Thymus (tissue), 11 donors: ENCODE measurements at regions not wholly inside any gene's neighbourhood (a gene's known extent, or its start where the extent isn't known, plus 50 kb on each side); places are given as distances from the start of the nearest gene placed in this dataset.
A peak's percentile ranks its signal among the peaks of the same experiment; 100 is the strongest.

ENCODE experiments used
- DNase-seq, 9 donors: peaks; one replicate each; pipeline ENCODE4 v3.0.0-alpha.2; 2013; ENCODE audit warnings: low spot score in 9 of 9, low read depth in 6 of 9, missing footprints in 1 of 9
- H3K27ac ChIP-seq, 2 donors: one replicate each; pipeline ENCODE4 v1.5.1; 2013; ENCODE audit warnings: control low read depth in 1 of 2, low read depth in 1 of 2, low read length in 1 of 2, mild to moderate bottlenecking in 1 of 2, moderate library complexity in 1 of 2
- H3K27me3 ChIP-seq, 2 donors: one replicate each; pipeline ENCODE4 v1.5.1; 2013; ENCODE audit warnings: low read length in 1 of 2; ENCODE audit not compliant: control insufficient read depth in 2 of 2, insufficient read depth in 1 of 2
- H3K36me3 ChIP-seq, 2 donors: one replicate each; pipeline ENCODE4 v1.5.1; 2013; ENCODE audit warnings: low read length in 1 of 2, mild to moderate bottlenecking in 1 of 2, moderate library complexity in 1 of 2; ENCODE audit not compliant: control insufficient read depth in 2 of 2, insufficient read depth in 2 of 2
- H3K4me1 ChIP-seq, 2 donors: one replicate each; pipeline ENCODE4 v1.5.1; 2013; ENCODE audit warnings: low read length in 2 of 2; ENCODE audit not compliant: control insufficient read depth in 2 of 2, insufficient read depth in 2 of 2
- H3K4me3 ChIP-seq, 2 donors: one replicate each; pipeline ENCODE4 v1.5.1; 2013; ENCODE audit warnings: low read length in 2 of 2, control low read depth in 1 of 2, mild to moderate bottlenecking in 1 of 2
- H3K9me3 ChIP-seq, 2 donors: one replicate each; pipeline ENCODE4 v1.5.1; 2013; ENCODE audit warnings: low read length in 1 of 2, mild to moderate bottlenecking in 1 of 2; ENCODE audit not compliant: control insufficient read depth in 2 of 2, insufficient read depth in 1 of 2
- whole genome bisulfite sequencing: extraction: QIAGEN DNeasy Blood & Tissue Kit; methylation state at CpG from one replicate; pipeline ENCODE4 v1.1.7; 2013; 5-methylcytosine and 5-hydroxymethylcytosine counted together
- donor health status: healthy.

GRCh38 chr3:64818196-64818595, 130.4 kb upstream of the ADAMTS9 start:
- Histone ChIP-seq H3K9me3 (no peaks in the 10 kb centered on the region), H3K27ac (no peak overlapping the region), H3K36me3 (no peaks in the 10 kb centered on the region), H3K4me1 (peaks cover 0 to 8% of the 10 kb centered on the region in 2 donors), H3K27me3 (no peaks in the 10 kb centered on the region), H3K4me3 (no peak overlapping the region)
- no peak for DNase-seq
- 98% methylated on average over 1 of the region's 1 CpG for WGBS

- Histone ChIP-seq H3K27ac (no peak overlapping the region), H3K4me1 (peaks cover 0 to 8% of the 10 kb centered on the region in 2 donors), H3K9me3 (no peaks in the 10 kb centered on the region), H3K36me3 (no peaks in the 10 kb centered on the region), H3K27me3 (no peaks in the 10 kb centered on the region), H3K4me3 (no peak overlapping the region)
- 93% methylated on average over 1 of the region's 1 CpG for WGBS
- no peak for DNase-seq
Measured at GRCh38 chr3:64816355-64816754, 128.6 kb upstream of the ADAMTS9 start.

GRCh38 chr3:64815789-64816188, 128.0 kb upstream of the ADAMTS9 start:
- H3K4me1 ChIP-seq, result peaks cover 0 to 8% of the 10 kb centered on the region in 2 donors
- no peak for DNase-seq
- no peaks in the 10 kb centered on the region for H3K27me3 ChIP-seq
- H3K4me3 ChIP-seq, result no peak overlapping the region
- H3K36me3 ChIP-seq, result no peaks in the 10 kb centered on the region
- H3K27ac ChIP-seq, result peak overlapping the region; percentile 15 to 32
- no peaks in the 10 kb centered on the region for H3K9me3 ChIP-seq
- 77% methylated on average over 4 of the region's 4 CpGs for WGBS

GRCh38 chr3:64815195-64815631, 127.4 kb upstream of the ADAMTS9 start:
- H3K9me3 ChIP-seq, result no peaks in the 10 kb centered on the region
- H3K27ac ChIP-seq, result peak overlapping the region in 1 of 2 donors; percentile 52
- peaks cover 0 to 8% of the 10 kb centered on the region in 2 donors for H3K4me1 ChIP-seq
- peak in 2 of 9 donors; percentile 8 to 12 for DNase-seq
- no peak overlapping the region for H3K4me3 ChIP-seq
- WGBS, result 78% methylated on average over 3 of the region's 3 CpGs
- no peaks in the 10 kb centered on the region for H3K27me3 ChIP-seq
- no peaks in the 10 kb centered on the region for H3K36me3 ChIP-seq

- 92% methylated on average over 2 of the region's 2 CpGs for WGBS
- DNase-seq, result no peak
- Histone ChIP-seq H3K36me3 (no peaks in the 10 kb centered on the region), H3K9me3 (no peaks in the 10 kb centered on the region), H3K27ac (no peak overlapping the region), H3K4me3 (no peak overlapping the region), H3K27me3 (no peaks in the 10 kb centered on the region), H3K4me1 (peaks cover 0 to 8% of the 10 kb centered on the region in 2 donors)
Measured at GRCh38 chr3:64814351-64814750, 126.6 kb upstream of the ADAMTS9 start.

- H3K36me3 ChIP-seq, result no peaks in the 10 kb centered on the region
- H3K27me3 ChIP-seq, result no peaks in the 10 kb centered on the region
- no peaks in the 10 kb centered on the region for H3K9me3 ChIP-seq
- H3K27ac ChIP-seq, result no peak overlapping the region
- H3K4me3 ChIP-seq, result no peak overlapping the region
- H3K4me1 ChIP-seq, result peaks cover 0 to 8% of the 10 kb centered on the region in 2 donors
- WGBS, result 89% methylated on average over 3 of the region's 3 CpGs
- no peak for DNase-seq
Measured at GRCh38 chr3:64813326-64813725, 125.5 kb upstream of the ADAMTS9 start.

- Histone ChIP-seq H3K4me1 (peaks cover 0 to 5% of the 10 kb centered on the region in 2 donors), H3K4me3 (no peak overlapping the region), H3K36me3 (no peaks in the 10 kb centered on the region), H3K27ac (no peak overlapping the region), H3K9me3 (no peaks in the 10 kb centered on the region), H3K27me3 (no peaks in the 10 kb centered on the region)
- 85% methylated on average over 2 of the region's 2 CpGs for WGBS
- no peak for DNase-seq
Measured at GRCh38 chr3:64809086-64809485, 121.3 kb upstream of the ADAMTS9 start.

GRCh38 chr3:64808061-64808460, 120.3 kb upstream of the ADAMTS9 start:
- DNase-seq, result no peak
- Histone ChIP-seq H3K9me3 (no peaks in the 10 kb centered on the region), H3K27ac (no peak overlapping the region), H3K4me1 (no peaks in the 10 kb centered on the region), H3K36me3 (no peaks in the 10 kb centered on the region), H3K4me3 (no peak overlapping the region), H3K27me3 (no peaks in the 10 kb centered on the region)

GRCh38 chr3:64806668-64807605, 119.1 kb upstream of the ADAMTS9 start:
- H3K4me1 ChIP-seq, result no peaks in the 10 kb centered on the region

More at GRCh38 chr3:64806668-64807605, 119.1 kb upstream of the ADAMTS9 start:
- H3K27ac ChIP-seq, result no peak overlapping the region
- no peaks in the 10 kb centered on the region for H3K9me3 ChIP-seq
- H3K4me3 ChIP-seq, result no peak overlapping the region
- DNase-seq, result no peak
- no peaks in the 10 kb centered on the region for H3K27me3 ChIP-seq
- 84% methylated on average over 6 of the region's 6 CpGs for WGBS
- H3K36me3 ChIP-seq, result no peaks in the 10 kb centered on the region
